Esophagus muscularis mucosa (tissue), 4 donors: ENCODE measurements at regions not wholly inside any gene's neighbourhood (a gene's known extent, or its start where the extent isn't known, plus 50 kb on each side); places are given as distances from the start of the nearest gene placed in this dataset.

Experiments used
- DNase-seq: peaks from one replicate; pipeline ENCODE4 v3.0.0-alpha.2; 2017; ENCODE audit errors: extremely low spot score
- H3K27ac ChIP-seq, 4 donors: fragments of 200-600 bp; sonication (generic); replicated peaks in 1 of 4; 1 replicate in 3 of 4; 2 replicates in 1 of 4; pipeline ENCODE4 v1.5.1; 2016 to 2019; ENCODE audit warnings: mild to moderate bottlenecking in 1 of 4
- H3K27me3 ChIP-seq, 4 donors: fragments of 200-600 bp; sonication (generic); one replicate each; pipeline versions ENCODE4 v1.5.1 to v1.6.0; 2016 to 2019
- H3K36me3 ChIP-seq, 4 donors: fragments of 200-600 bp; sonication (generic); one replicate each; pipeline ENCODE4 v1.5.1; 2016 to 2019
- H3K4me1 ChIP-seq, 4 donors: fragments of 200-600 bp; sonication (generic); one replicate each; pipeline ENCODE4 v1.5.1; 2016 to 2019
- H3K4me3 ChIP-seq, 4 donors: fragments of 200-600 bp; sonication (generic); 1 replicate in 2 of 4; 2 replicates in 2 of 4; pipeline ENCODE4 v1.5.1; 2016 to 2019; ENCODE audit warnings: mild to moderate bottlenecking in 4 of 4, moderate library complexity in 1 of 4
- H3K9me3 ChIP-seq, 4 donors: fragments of 200-600 bp; sonication (generic); 1 replicate in 3 of 4; 2 replicates in 1 of 4; pipeline ENCODE4 v1.5.1; 2016 to 2019
- EP300 ChIP-seq: sonication (generic); formaldehyde crosslinking; IDR thresholded peaks from one replicate; pipeline ENCODE4 v1.6.1; 2017; ENCODE audit warnings: antibody characterized with exemption
- POLR2A ChIP-seq: fragments of 450-650 bp; IDR thresholded peaks from one replicate; pipeline ENCODE4 v1.6.1; 2017; ENCODE audit warnings: antibody characterized with exemption, moderate library complexity, mild to moderate bottlenecking, low read depth
- POLR2AphosphoS5 ChIP-seq, 2 donors: sonication (generic); formaldehyde crosslinking; IDR thresholded peaks; one replicate each; pipeline ENCODE4 v1.6.1; 2017; ENCODE audit warnings: antibody characterized with exemption in 2 of 2
- WGBS: methylation state at CpG from one replicate; pipeline ENCODE4 v1.1.5; 2018; 5-methylcytosine and 5-hydroxymethylcytosine counted together
- intact Hi-C: fragments of 100-400 bp; cut with DNase I; formaldehyde crosslinking; loops from one replicate; pipeline ENCODE4 v1.15.1; 2023
- TF ChIP-seq, protein P1 (sequence below), 3 experiments: fragments of 200-600 bp in 2 of 3; fragments of 450-650 bp in 1 of 3; sonication (generic) in 2 of 3; IDR thresholded peaks; one replicate each; pipeline ENCODE4 v1.5.1; 2017 to 2019; ENCODE audit warnings: antibody characterized with exemption in 3 of 3, mild to moderate bottlenecking in 2 of 3, moderate library complexity in 1 of 3

DNA sequence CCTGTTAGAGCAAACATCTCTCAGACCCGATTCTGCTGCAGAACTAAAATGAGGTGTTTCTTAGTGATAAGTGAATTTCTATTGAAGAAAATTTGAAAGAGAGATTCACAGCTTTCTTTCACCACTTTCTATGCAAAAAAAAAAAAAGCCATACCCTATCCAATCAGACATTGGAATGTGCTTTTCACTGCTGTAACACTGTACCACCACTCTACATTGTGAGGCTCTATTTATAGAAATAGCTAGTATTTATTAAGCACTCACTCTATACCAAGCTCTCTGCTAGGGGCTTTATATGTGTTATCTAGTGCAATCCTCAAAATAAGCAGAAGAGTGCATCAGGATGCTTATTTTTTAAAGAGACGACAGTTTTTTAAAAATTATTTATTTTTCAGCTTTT is 580.6 kb upstream of the VRK2 start:
- DNase-seq: no peak
- Histone ChIP-seq H3K27me3 (no peaks in the 10 kb centered on the region), H3K27ac (no peak overlapping the region), H3K9me3 (no peaks in the 10 kb centered on the region), H3K36me3 (no peaks in the 10 kb centered on the region), H3K4me1 (no peaks in the 10 kb centered on the region), H3K4me3 (no peak overlapping the region)
- TF ChIP-seq POLR2AphosphoS5 (IDR thresholded peaks at IDR 0.05) (no peak), POLR2A (no peak), EP300 (no peak)
- TF ChIP-seq, protein P1, sequence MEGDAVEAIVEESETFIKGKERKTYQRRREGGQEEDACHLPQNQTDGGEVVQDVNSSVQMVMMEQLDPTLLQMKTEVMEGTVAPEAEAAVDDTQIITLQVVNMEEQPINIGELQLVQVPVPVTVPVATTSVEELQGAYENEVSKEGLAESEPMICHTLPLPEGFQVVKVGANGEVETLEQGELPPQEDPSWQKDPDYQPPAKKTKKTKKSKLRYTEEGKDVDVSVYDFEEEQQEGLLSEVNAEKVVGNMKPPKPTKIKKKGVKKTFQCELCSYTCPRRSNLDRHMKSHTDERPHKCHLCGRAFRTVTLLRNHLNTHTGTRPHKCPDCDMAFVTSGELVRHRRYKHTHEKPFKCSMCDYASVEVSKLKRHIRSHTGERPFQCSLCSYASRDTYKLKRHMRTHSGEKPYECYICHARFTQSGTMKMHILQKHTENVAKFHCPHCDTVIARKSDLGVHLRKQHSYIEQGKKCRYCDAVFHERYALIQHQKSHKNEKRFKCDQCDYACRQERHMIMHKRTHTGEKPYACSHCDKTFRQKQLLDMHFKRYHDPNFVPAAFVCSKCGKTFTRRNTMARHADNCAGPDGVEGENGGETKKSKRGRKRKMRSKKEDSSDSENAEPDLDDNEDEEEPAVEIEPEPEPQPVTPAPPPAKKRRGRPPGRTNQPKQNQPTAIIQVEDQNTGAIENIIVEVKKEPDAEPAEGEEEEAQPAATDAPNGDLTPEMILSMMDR (IDR thresholded peaks at IDR 0.05): no peak
- 63% methylated on average over 2 of the region's 2 CpGs for WGBS
- intact Hi-C loops: no loop called here

- 79% methylated on average over 3 of the region's 3 CpGs for WGBS
- H3K27ac ChIP-seq: no peak overlapping the region
- DNase-seq: no peak
- H3K36me3 ChIP-seq: no peaks in the 10 kb centered on the region
- no peaks in the 10 kb centered on the region for H3K9me3 ChIP-seq
- no peaks in the 10 kb centered on the region for H3K27me3 ChIP-seq
- TF ChIP-seq, protein P1 (IDR thresholded peaks at IDR 0.05): no peak
- TF ChIP-seq EP300 (no peak), POLR2AphosphoS5 (IDR thresholded peaks at IDR 0.05) (no peak), POLR2A (no peak)
- H3K4me1 ChIP-seq: no peaks in the 10 kb centered on the region
- intact Hi-C loops: no loop called here
- no peak overlapping the region for H3K4me3 ChIP-seq
Observed at GRCh38 chr2:57475391-57475790, 571.2 kb upstream of the VRK2 start.

- Histone ChIP-seq H3K4me3 (no peak overlapping the region), H3K4me1 (no peaks in the 10 kb centered on the region), H3K36me3 (no peaks in the 10 kb centered on the region), H3K27ac (no peak overlapping the region), H3K9me3 (no peaks in the 10 kb centered on the region), H3K27me3 (no peaks in the 10 kb centered on the region)
- DNase-seq: no peak
- intact Hi-C loops: no loop called here
- 88% methylated on average over 1 of the region's 1 CpG for WGBS
- TF ChIP-seq, protein P1 (IDR thresholded peaks at IDR 0.05): no peak
- TF ChIP-seq POLR2AphosphoS5 (IDR thresholded peaks at IDR 0.05) (no peak), EP300 (no peak), POLR2A (no peak)
Observed at GRCh38 chr2:57479981-57480380, 566.6 kb upstream of the VRK2 start.

DNA sequence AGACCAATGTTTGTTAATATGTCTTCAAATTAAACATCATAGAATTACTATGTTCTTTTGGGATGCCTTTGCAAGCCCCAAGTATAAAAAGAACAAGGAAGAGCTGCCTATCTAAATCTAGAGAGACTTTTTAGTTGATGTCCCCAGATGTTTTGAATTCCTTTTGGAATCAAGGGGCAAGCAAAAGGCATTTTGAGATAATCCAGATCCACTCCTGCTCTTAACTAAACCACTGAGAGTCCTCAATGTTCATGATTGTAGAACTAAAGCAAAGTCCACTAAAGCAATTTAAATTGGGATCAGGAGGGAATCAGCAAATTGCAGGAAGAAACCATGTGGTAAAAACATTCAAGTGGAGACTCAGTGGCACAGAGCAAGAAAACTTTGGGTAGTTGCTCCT is 558.5 kb upstream of the VRK2 start:
- no peak overlapping the region for H3K27ac ChIP-seq
- intact Hi-C loops: no loop called here
- DNase-seq: no peak
- no peaks in the 10 kb centered on the region for H3K36me3 ChIP-seq
- no peaks in the 10 kb centered on the region for H3K4me1 ChIP-seq
- H3K4me3 ChIP-seq: no peak overlapping the region
- H3K9me3 ChIP-seq: no peaks in the 10 kb centered on the region
- no peak for TF ChIP-seq POLR2AphosphoS5 (IDR thresholded peaks at IDR 0.05)
- TF ChIP-seq, protein P1 (IDR thresholded peaks at IDR 0.05): no peak
- no peak for TF ChIP-seq EP300
- TF ChIP-seq POLR2A: no peak
- no peaks in the 10 kb centered on the region for H3K27me3 ChIP-seq

GRCh38 chr2:57490741-57491140 is 555.9 kb upstream of the VRK2 start:
- Histone ChIP-seq H3K36me3 (no peaks in the 10 kb centered on the region), H3K4me1 (no peaks in the 10 kb centered on the region)
- intact Hi-C loops: no loop called here

More at GRCh38 chr2:57490741-57491140, 555.9 kb upstream of the VRK2 start:
- TF ChIP-seq EP300 (no peak), POLR2AphosphoS5 (IDR thresholded peaks at IDR 0.05) (no peak), POLR2A (no peak)
- TF ChIP-seq, protein P1 (IDR thresholded peaks at IDR 0.05): no peak
- Histone ChIP-seq H3K27ac (no peak overlapping the region), H3K9me3 (no peaks in the 10 kb centered on the region), H3K27me3 (no peaks in the 10 kb centered on the region), H3K4me3 (no peak overlapping the region)
- DNase-seq: no peak
- WGBS: 54% methylated on average over 1 of the region's 1 CpG
